SK-N-SH (cell line): ENCODE measurements at regions not wholly inside any gene's neighbourhood (a gene's known extent, or its start where the extent isn't known, plus 50 kb on each side); places are given as distances from the start of the nearest gene placed in this dataset.
"Not testable (repeated sequence)": the region's sequence is repeated elsewhere in the genome, so short reads cannot be mapped to it uniquely, and the experiment has no call there.

Experiments used
- EP300 ChIP-seq, 2 experiments: IDR thresholded peaks; 2 replicates each; pipeline versions ENCODE4 v1.4.0 to v1.6.1; 2012; ENCODE audit warnings: borderline replicate concordance in 1 of 2, low read depth in 1 of 2, low read length in 1 of 2
- FOXJ3 ChIP-seq: sonication (generic); formaldehyde crosslinking; IDR thresholded peaks from 2 replicates; pipeline ENCODE4 v1.5.1; 2020; ENCODE audit warnings: mild to moderate bottlenecking, missing genetic modification reagents
- GATA2 ChIP-seq: sonication (generic); formaldehyde crosslinking; IDR thresholded peaks from 2 replicates; pipeline ENCODE4 v1.5.0; 2020; ENCODE audit warnings: mild to moderate bottlenecking, missing genetic modification reagents

- TF ChIP-seq EP300 (IDR thresholded peaks at IDR 0.05; ENCODE audit: borderline replicate concordance in 1 of 2, low read depth in 1 of 2, low read length in 1 of 2); GATA2 (CRISPR knock-in tag); FOXJ3 (CRISPR knock-in tag): not testable (repeated sequence)
These were observed 125.8 kb downstream of the SEPTIN14 start for GRCh38 chr7:55736641-55737221.
